ENCODE measurements at regions not wholly inside any gene's neighbourhood (a gene's known extent, or its start where the extent isn't known, plus 50 kb on each side); places are given as distances from the start of the nearest gene placed in this dataset.

- ATAC-seq (ENCODE audit: insufficient read depth, low FRiP score) (no peak), DNase-seq (no peak)
- Histone ChIP-seq H3K27me3 (ENCODE audit: control insufficient read depth in 3 of 3, insufficient read depth in 3 of 3, low read length in 2 of 3) (no peaks in the 10 kb centered on the region), H3K4me1 (ENCODE audit: control insufficient read depth in 5 of 5, insufficient read depth in 5 of 5, low read length in 5 of 5) (no peaks in the 10 kb centered on the region), H3K36me3 (ENCODE audit: control insufficient read depth in 4 of 4, insufficient read depth in 4 of 4, low read length in 4 of 4) (no peaks in the 10 kb centered on the region), H3K9me3 (ENCODE audit: control insufficient read depth in 4 of 4, insufficient read depth in 3 of 4, low read length in 3 of 4) (no peaks in the 10 kb centered on the region), H3K9ac (ENCODE audit: insufficient read depth in 1 of 2, low read length in 2 of 2) (no peak overlapping the region), H3K27ac (ENCODE audit: low read depth in 1 of 2, low read length in 1 of 2) (no peak overlapping the region), H3K4me3 (no peak overlapping the region)
- 61 to 69% methylated on average over 4 of the region's 4 CpGs for WGBS, 2 donors
- TF ChIP-seq CTCF (IDR thresholded peaks at IDR 0.05; ENCODE audit: control extremely low read depth, extremely low read depth), result no peak
These were observed 642.9 kb downstream of the BRINP3 start for GRCh38 chr1:189834813-189835212.

- 91 to 93% methylated on average over 2 of the region's 2 CpGs for WGBS, 2 donors
- no peak for TF ChIP-seq CTCF (IDR thresholded peaks at IDR 0.05; ENCODE audit: control extremely low read depth, extremely low read depth)
- DNase-seq (no peak), ATAC-seq (ENCODE audit: insufficient read depth, low FRiP score) (no peak)
- no peaks in the 10 kb centered on the region for H3K9me3 ChIP-seq (ENCODE audit: control insufficient read depth in 4 of 4, insufficient read depth in 3 of 4, low read length in 3 of 4)
- H3K36me3 ChIP-seq (ENCODE audit: control insufficient read depth in 4 of 4, insufficient read depth in 4 of 4, low read length in 4 of 4), result no peaks in the 10 kb centered on the region
- no peak overlapping the region for H3K27ac ChIP-seq (ENCODE audit: low read depth in 1 of 2, low read length in 1 of 2)
- H3K4me3 ChIP-seq, result no peak overlapping the region
- H3K9ac ChIP-seq (ENCODE audit: insufficient read depth in 1 of 2, low read length in 2 of 2), result no peak overlapping the region
- no peaks in the 10 kb centered on the region for H3K4me1 ChIP-seq (ENCODE audit: control insufficient read depth in 5 of 5, insufficient read depth in 5 of 5, low read length in 5 of 5)
- no peaks in the 10 kb centered on the region for H3K27me3 ChIP-seq (ENCODE audit: control insufficient read depth in 3 of 3, insufficient read depth in 3 of 3, low read length in 2 of 3)
These were observed 630.1 kb downstream of the BRINP3 start for GRCh38 chr1:189847613-189848012.

- Histone ChIP-seq H3K9me3 (ENCODE audit: control insufficient read depth in 4 of 4, insufficient read depth in 3 of 4, low read length in 3 of 4) (no peaks in the 10 kb centered on the region), H3K27ac (ENCODE audit: low read depth in 1 of 2, low read length in 1 of 2) (no peak overlapping the region), H3K9ac (ENCODE audit: insufficient read depth in 1 of 2, low read length in 2 of 2) (no peak overlapping the region), H3K4me3 (no peak overlapping the region), H3K27me3 (ENCODE audit: control insufficient read depth in 3 of 3, insufficient read depth in 3 of 3, low read length in 2 of 3) (no peaks in the 10 kb centered on the region), H3K4me1 (ENCODE audit: control insufficient read depth in 5 of 5, insufficient read depth in 5 of 5, low read length in 5 of 5) (no peaks in the 10 kb centered on the region), H3K36me3 (ENCODE audit: control insufficient read depth in 4 of 4, insufficient read depth in 4 of 4, low read length in 4 of 4) (no peaks in the 10 kb centered on the region)
- DNase-seq, result no peak
- ATAC-seq (ENCODE audit: insufficient read depth, low FRiP score), result no peak
- WGBS, 2 donors, result 73 to 80% methylated on average over 3 of the region's 3 CpGs
- TF ChIP-seq CTCF (IDR thresholded peaks at IDR 0.05; ENCODE audit: control extremely low read depth, extremely low read depth), result no peak
These were observed 625.8 kb downstream of the BRINP3 start for GRCh38 chr1:189851806-189852367.

GRCh38 chr1:189859385-189859977 is 618.2 kb downstream of the BRINP3 start:
- TF ChIP-seq CTCF (IDR thresholded peaks at IDR 0.05; ENCODE audit: control extremely low read depth, extremely low read depth), result no peak
- no peaks in the 10 kb centered on the region for H3K36me3 ChIP-seq (ENCODE audit: control insufficient read depth in 4 of 4, insufficient read depth in 4 of 4, low read length in 4 of 4)
- H3K4me3 ChIP-seq, result no peak overlapping the region
- ATAC-seq (ENCODE audit: insufficient read depth, low FRiP score) (no peak), DNase-seq (no peak)
- no peaks in the 10 kb centered on the region for H3K27me3 ChIP-seq (ENCODE audit: control insufficient read depth in 3 of 3, insufficient read depth in 3 of 3, low read length in 2 of 3)
- no peaks in the 10 kb centered on the region for H3K4me1 ChIP-seq (ENCODE audit: control insufficient read depth in 5 of 5, insufficient read depth in 5 of 5, low read length in 5 of 5)
- WGBS, 2 donors, result 80 to 87% methylated on average over 1 of the region's 1 CpG
- no peak overlapping the region for H3K27ac ChIP-seq (ENCODE audit: low read depth in 1 of 2, low read length in 1 of 2)
- peaks cover 0 to 8% (median 0%) of the 10 kb centered on the region in 4 donors for H3K9me3 ChIP-seq (ENCODE audit: control insufficient read depth in 4 of 4, insufficient read depth in 3 of 4, low read length in 3 of 4)
- H3K9ac ChIP-seq (ENCODE audit: insufficient read depth in 1 of 2, low read length in 2 of 2), result no peak overlapping the region
